ENCODE measurements at regions not wholly inside any gene's neighbourhood (a gene's known extent, or its start where the extent isn't known, plus 50 kb on each side); places are given as distances from the start of the nearest gene placed in this dataset.

DNA sequence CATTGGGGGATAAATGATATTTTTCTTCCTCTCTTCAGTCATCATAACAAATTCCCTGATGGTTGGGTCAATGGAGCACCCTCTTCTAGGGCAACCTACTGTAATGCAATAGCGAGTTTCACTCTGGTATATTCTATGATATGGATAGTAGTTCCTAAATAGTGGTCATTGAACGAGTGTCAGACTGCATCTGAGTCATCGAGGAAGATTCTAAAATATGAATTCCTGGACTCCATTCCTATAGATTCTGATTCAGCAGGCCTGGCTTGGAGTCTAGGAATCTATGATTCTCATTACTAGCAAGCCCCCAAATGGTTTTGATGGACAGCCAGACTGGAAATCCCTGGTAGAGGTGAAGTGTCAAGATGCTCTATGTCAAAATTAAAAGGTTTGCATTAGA, 254.5 kb downstream of the BUB3 start:
- Histone ChIP-seq H3K36me3 (ENCODE audit: control insufficient read depth in 2 of 2, extremely low read depth in 1 of 2, insufficient read depth in 2 of 2, low read length in 2 of 2) (no peaks in the 10 kb centered on the region), H3K9me3 (replicated peaks; ENCODE audit: control insufficient read depth, insufficient read depth, low read length) (no peaks in the 10 kb centered on the region), H3K4me1 (ENCODE audit: control insufficient read depth, extremely low read depth, insufficient read depth, low read length) (no peaks in the 10 kb centered on the region), H3K9me1 (replicated peaks; ENCODE audit: control insufficient read depth, extremely low read depth, insufficient read depth, low read length) (no peaks in the 10 kb centered on the region), H3K27me3 (ENCODE audit: control insufficient read depth in 2 of 2, insufficient read depth in 2 of 2, low read length in 2 of 2) (no peaks in the 10 kb centered on the region), H3K79me2 (ENCODE audit: control insufficient read depth, insufficient read depth, low read length) (no peaks in the 10 kb centered on the region), H3K4me3 (replicated peaks in 1 of 3; ENCODE audit: insufficient read depth in 1 of 3, low read depth in 1 of 3, low read length in 3 of 3) (no peak overlapping the region), H3K4me2 (ENCODE audit: insufficient read depth, low read length) (no peak overlapping the region), H4K20me1 (replicated peaks; ENCODE audit: control insufficient read depth, extremely low read depth, insufficient read depth, low read length) (no peaks in the 10 kb centered on the region), H3K27ac (ENCODE audit: insufficient read depth, low read depth, low read length) (no peak overlapping the region), H2AFZ (ENCODE audit: low read depth, low read length) (no peak overlapping the region), H3K9ac (replicated peaks; ENCODE audit: extremely low read depth, insufficient read depth, low read length) (no peak overlapping the region)
- no peak for DNase-seq (ENCODE audit: low read depth, low spot score)
- CTCF ChIA-PET: no interaction called here
- FAIRE-seq: no peak
- intact Hi-C loops (cut with micrococcal nuclease): no loop called here
- POLR2A ChIA-PET: no interaction called here
- BruUV-seq (replicated peaks): no TSS peak
- TF ChIP-seq POLR2A (IDR thresholded peaks at IDR 0.05; ENCODE audit: low read depth, low read length): no peak
- TF ChIP-seq, protein P1, sequence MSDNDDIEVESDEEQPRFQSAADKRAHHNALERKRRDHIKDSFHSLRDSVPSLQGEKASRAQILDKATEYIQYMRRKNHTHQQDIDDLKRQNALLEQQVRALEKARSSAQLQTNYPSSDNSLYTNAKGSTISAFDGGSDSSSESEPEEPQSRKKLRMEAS (IDR thresholded peaks at IDR 0.05; ENCODE audit: insufficient read depth, insufficient read length): no peak
- dilution Hi-C loops (cut with MboI; ENCODE audit: extremely low pct_ligation_motif_present, low sequenced_read_pairs): no loop called here

DNA sequence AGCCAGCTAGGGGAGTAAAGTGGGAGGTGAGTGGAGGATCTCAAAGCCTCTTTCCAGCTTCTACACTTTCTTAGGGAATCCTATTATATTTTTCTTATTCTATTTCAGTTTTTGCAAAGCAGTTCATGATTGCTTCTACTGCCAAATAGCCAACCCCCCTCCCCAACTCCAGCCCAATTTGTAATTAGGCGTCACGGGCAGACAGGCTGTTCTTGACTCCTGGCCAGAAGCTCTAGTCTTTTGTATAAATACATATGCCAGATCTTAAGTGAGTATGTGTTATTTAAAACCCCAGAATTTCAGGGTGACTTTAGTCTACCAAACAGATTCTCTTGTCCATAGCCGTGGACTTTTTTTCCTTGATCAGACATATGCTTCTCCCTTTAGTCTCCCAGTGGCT, 255.2 kb downstream of the BUB3 start:
- Histone ChIP-seq H3K27me3 (ENCODE audit: control insufficient read depth in 2 of 2, insufficient read depth in 2 of 2, low read length in 2 of 2) (no peaks in the 10 kb centered on the region), H2AFZ (ENCODE audit: low read depth, low read length) (no peak overlapping the region), H3K4me3 (replicated peaks in 1 of 3; ENCODE audit: insufficient read depth in 1 of 3, low read depth in 1 of 3, low read length in 3 of 3) (no peak overlapping the region), H3K9me1 (replicated peaks; ENCODE audit: control insufficient read depth, extremely low read depth, insufficient read depth, low read length) (no peaks in the 10 kb centered on the region), H3K79me2 (ENCODE audit: control insufficient read depth, insufficient read depth, low read length) (no peaks in the 10 kb centered on the region), H3K9me3 (replicated peaks; ENCODE audit: control insufficient read depth, insufficient read depth, low read length) (no peaks in the 10 kb centered on the region), H3K9ac (replicated peaks; ENCODE audit: extremely low read depth, insufficient read depth, low read length) (no peak overlapping the region), H3K36me3 (ENCODE audit: control insufficient read depth in 2 of 2, extremely low read depth in 1 of 2, insufficient read depth in 2 of 2, low read length in 2 of 2) (no peaks in the 10 kb centered on the region), H4K20me1 (replicated peaks; ENCODE audit: control insufficient read depth, extremely low read depth, insufficient read depth, low read length) (no peaks in the 10 kb centered on the region), H3K27ac (ENCODE audit: insufficient read depth, low read depth, low read length) (no peak overlapping the region), H3K4me2 (ENCODE audit: insufficient read depth, low read length) (no peak overlapping the region), H3K4me1 (ENCODE audit: control insufficient read depth, extremely low read depth, insufficient read depth, low read length) (no peaks in the 10 kb centered on the region)
- ChIA-PET POLR2A (no interaction called here), CTCF (no interaction called here)
- DNase-seq (ENCODE audit: low read depth, low spot score) (no peak), FAIRE-seq (no peak)
- TF ChIP-seq EZH2 (IDR thresholded peaks at IDR 0.05; ENCODE audit: borderline replicate concordance, low read depth, low read length, severe bottlenecking) (no peak), JUN (IDR thresholded peaks at IDR 0.05; ENCODE audit: borderline replicate concordance, insufficient read depth, insufficient read length, low read depth) (no peak), POLR2AphosphoS5 (IDR thresholded peaks at IDR 0.05; ENCODE audit: insufficient read depth, low read depth, low read length) (no peak), FOS (IDR thresholded peaks at IDR 0.05; ENCODE audit: borderline replicate concordance, insufficient read depth, low read length) (no peak), GATA2 (IDR thresholded peaks at IDR 0.05; ENCODE audit: insufficient read depth, insufficient read length, low read depth, low read length) (no peak), MYC (IDR thresholded peaks at IDR 0.05; ENCODE audit: low read depth, low read length) (no peak), POLR2A (IDR thresholded peaks at IDR 0.05; ENCODE audit: low read depth, low read length) (no peak)
- TF ChIP-seq, protein P2, sequence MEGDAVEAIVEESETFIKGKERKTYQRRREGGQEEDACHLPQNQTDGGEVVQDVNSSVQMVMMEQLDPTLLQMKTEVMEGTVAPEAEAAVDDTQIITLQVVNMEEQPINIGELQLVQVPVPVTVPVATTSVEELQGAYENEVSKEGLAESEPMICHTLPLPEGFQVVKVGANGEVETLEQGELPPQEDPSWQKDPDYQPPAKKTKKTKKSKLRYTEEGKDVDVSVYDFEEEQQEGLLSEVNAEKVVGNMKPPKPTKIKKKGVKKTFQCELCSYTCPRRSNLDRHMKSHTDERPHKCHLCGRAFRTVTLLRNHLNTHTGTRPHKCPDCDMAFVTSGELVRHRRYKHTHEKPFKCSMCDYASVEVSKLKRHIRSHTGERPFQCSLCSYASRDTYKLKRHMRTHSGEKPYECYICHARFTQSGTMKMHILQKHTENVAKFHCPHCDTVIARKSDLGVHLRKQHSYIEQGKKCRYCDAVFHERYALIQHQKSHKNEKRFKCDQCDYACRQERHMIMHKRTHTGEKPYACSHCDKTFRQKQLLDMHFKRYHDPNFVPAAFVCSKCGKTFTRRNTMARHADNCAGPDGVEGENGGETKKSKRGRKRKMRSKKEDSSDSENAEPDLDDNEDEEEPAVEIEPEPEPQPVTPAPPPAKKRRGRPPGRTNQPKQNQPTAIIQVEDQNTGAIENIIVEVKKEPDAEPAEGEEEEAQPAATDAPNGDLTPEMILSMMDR (IDR thresholded peaks at IDR 0.05; ENCODE audit: extremely low read depth in 1 of 2, insufficient read depth in 1 of 2, low read depth in 1 of 2, low read length in 2 of 2): no peak
- TF ChIP-seq, protein P1 (IDR thresholded peaks at IDR 0.05; ENCODE audit: insufficient read depth, insufficient read length): no peak
- dilution Hi-C loops (cut with MboI; ENCODE audit: extremely low pct_ligation_motif_present, low sequenced_read_pairs) (no loop called here), intact Hi-C loops (cut with micrococcal nuclease) (no loop called here)
- no TSS peak for BruUV-seq (replicated peaks)
